Omental fat pad (tissue), 3 donors: ENCODE measurements at regions not wholly inside any gene's neighbourhood (a gene's known extent, or its start where the extent isn't known, plus 50 kb on each side); places are given as distances from the start of the nearest gene placed in this dataset.

Source experiments
- ATAC-seq: fragments of 150-250 bp; one replicate; pipeline ENCODE4 v1.9.1; 2016; ENCODE audit warnings: mild to moderate bottlenecking, moderate library complexity; ENCODE audit not compliant: low FRiP score
- DNase-seq: peaks from one replicate; pipeline ENCODE4 v3.0.0-alpha.2; 2019; ENCODE audit warnings: low spot score
- TF ChIP-seq, protein P1 (sequence below), 3 donors: fragments of 450-650 bp; IDR thresholded peaks; one replicate each; pipeline ENCODE4 v1.5.1; 2016 to 2017; ENCODE audit warnings: antibody characterized with exemption in 3 of 3, mild to moderate bottlenecking in 3 of 3, moderate library complexity in 2 of 3

DNA sequence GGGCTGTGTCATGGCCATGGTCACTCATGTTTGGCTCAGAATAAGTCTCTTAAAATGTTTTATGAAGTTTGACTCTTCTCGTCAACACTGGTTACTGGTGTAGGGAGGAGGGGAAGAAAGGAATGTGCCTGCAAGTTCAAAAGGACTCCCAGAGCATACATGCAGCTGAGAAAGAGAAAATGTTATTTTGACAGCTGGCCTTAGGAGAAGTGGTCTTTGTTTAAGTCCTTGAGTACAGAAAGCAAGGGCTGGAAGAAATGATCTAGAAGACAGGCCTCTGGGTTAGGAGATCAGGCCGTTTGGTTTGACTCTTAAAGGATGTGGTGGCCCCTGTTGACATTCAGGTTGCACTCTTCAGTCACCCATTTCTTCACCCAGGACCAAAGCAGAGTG lies 245.5 kb downstream of the REEP3 start:
- no peak for ATAC-seq
- DNase-seq: no peak
- TF ChIP-seq, protein P1, sequence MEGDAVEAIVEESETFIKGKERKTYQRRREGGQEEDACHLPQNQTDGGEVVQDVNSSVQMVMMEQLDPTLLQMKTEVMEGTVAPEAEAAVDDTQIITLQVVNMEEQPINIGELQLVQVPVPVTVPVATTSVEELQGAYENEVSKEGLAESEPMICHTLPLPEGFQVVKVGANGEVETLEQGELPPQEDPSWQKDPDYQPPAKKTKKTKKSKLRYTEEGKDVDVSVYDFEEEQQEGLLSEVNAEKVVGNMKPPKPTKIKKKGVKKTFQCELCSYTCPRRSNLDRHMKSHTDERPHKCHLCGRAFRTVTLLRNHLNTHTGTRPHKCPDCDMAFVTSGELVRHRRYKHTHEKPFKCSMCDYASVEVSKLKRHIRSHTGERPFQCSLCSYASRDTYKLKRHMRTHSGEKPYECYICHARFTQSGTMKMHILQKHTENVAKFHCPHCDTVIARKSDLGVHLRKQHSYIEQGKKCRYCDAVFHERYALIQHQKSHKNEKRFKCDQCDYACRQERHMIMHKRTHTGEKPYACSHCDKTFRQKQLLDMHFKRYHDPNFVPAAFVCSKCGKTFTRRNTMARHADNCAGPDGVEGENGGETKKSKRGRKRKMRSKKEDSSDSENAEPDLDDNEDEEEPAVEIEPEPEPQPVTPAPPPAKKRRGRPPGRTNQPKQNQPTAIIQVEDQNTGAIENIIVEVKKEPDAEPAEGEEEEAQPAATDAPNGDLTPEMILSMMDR (IDR thresholded peaks at IDR 0.05): no peak

DNA sequence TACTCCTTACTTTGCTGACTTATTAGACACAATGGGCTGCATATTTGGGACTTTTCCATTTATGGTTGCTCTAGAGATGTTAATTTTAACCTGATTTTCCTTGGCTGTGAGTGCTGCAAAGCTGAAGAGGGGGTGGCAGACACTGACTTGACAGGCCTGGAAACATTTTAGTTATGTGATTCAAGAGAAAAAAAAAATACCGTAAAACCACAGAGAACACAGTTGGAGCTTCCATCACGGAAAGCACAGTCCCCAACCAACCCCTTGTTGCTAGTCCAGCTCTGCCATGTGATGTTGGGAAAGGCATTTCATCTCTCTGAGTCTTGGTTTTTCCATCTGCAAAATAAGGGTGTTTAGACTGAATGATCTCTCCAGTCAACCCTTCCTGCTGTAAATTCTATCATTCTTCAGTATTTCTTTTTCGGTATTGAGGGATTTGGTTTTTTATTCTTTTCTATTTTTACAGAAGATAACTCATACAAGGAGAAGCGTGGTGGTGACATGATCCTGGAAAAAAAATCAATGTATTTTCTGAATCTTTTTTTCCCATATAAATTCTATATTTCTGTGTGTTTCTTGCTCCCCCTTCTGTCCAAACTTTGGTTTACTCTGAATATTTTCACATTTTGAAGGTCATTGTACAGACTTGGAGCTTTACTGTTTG lies 246.1 kb downstream of the REEP3 start:
- no peak for ATAC-seq
- TF ChIP-seq, protein P1 (IDR thresholded peaks at IDR 0.05): no peak
- DNase-seq: no peak

GRCh38 chr10:63769367-63769766 lies 248.2 kb downstream of the REEP3 start:
- TF ChIP-seq, protein P1 (IDR thresholded peaks at IDR 0.05): no peak
- no peak for ATAC-seq
- DNase-seq: no peak

DNA sequence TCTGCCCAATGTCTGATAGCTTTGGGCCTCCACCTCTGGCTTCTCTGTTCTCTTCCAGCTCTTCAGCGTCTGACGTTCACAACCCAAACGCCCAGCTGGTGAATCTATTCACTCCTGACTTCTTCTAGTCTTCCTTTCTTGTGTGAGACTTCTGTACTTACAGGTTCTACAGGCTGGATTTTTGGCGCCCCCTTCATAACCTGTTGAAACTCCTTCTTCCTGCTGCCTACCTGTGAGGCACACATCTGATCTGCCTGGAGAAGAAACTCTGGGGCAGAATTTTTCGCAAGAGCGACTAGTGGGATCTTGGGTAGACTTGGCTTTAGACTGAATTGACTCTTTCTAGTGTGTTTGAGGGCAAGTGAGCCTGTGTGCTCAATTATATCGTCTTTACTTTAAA lies 249.3 kb downstream of the REEP3 start:
- TF ChIP-seq, protein P1 (IDR thresholded peaks at IDR 0.05): no peak

GRCh38 chr10:63772491-63772890 lies 251.3 kb downstream of the REEP3 start:
- ATAC-seq: no peak
- DNase-seq: no peak
- TF ChIP-seq, protein P1 (IDR thresholded peaks at IDR 0.05): no peak

More for the DNA sequence above, 249.3 kb downstream of the REEP3 start:
- ATAC-seq (no peak), DNase-seq (no peak)

DNA sequence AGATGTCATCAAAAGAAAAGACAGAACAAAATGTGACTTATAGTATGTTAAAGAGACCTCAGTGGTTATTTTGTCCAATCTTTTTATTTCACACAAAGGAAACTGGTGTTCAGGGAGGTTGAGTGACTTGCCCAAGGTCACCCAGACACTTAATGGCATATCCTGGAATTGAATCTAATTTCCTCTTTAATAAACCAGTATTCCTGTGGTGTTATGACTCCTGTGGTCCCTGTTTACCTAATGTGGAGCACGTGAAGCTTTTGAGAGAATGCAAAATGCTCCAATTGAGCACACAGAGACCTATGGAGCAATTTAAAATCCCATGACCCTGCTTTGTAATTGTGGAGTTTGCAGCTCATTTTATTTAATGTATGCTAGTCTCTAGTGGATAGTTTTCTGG lies 251.9 kb downstream of the REEP3 start:
- DNase-seq (no peak), ATAC-seq (no peak)
- TF ChIP-seq, protein P1 (IDR thresholded peaks at IDR 0.05): no peak

DNA sequence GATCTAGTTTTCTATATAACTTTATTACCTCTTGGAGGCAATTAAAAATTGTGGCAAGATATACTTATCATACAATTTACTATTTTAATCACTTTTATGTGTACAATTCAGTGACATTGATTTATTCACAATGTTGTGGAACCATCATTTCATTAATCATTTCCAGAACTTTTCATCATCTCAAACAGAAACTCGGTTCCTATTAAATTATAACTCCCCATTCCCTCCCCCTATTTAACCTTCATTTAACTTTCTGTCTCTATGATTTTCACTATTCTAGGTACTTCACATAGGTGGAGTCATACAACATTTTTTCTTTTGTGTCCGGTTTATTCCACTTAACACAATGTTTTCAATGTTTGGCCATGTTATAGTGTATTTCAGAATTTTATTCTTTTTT lies 252.8 kb downstream of the REEP3 start:
- DNase-seq (no peak), ATAC-seq (no peak)
- TF ChIP-seq, protein P1 (IDR thresholded peaks at IDR 0.05): no peak
